ENCODE measurements at regions not wholly inside any gene's neighbourhood (a gene's known extent, or its start where the extent isn't known, plus 50 kb on each side); places are given as distances from the start of the nearest gene placed in this dataset.

- Mint-ChIP-seq H3K27ac (no peak overlapping the region), H3K4me3 (no peak overlapping the region), H3K9me3 (no peaks in the 10 kb centered on the region), H3K4me1 (peaks cover 3% of the 10 kb centered on the region), H3K27me3 (peaks cover 32% of the 10 kb centered on the region)
- DNase-seq (no peak), ATAC-seq (no peak)
These were observed 105.1 kb upstream of the RAPGEF2 start for GRCh38 chr4:158997660-158998349.

GRCh38 chr4:158998624-158999023 is 104.3 kb upstream of the RAPGEF2 start:
- DNase-seq (no peak), ATAC-seq (no peak)
- peaks cover 29% of the 10 kb centered on the region for H3K27me3 Mint-ChIP-seq
- H3K9me3 Mint-ChIP-seq: no peaks in the 10 kb centered on the region
- H3K4me3 Mint-ChIP-seq: no peak overlapping the region
- H3K4me1 Mint-ChIP-seq: peaks cover 11% of the 10 kb centered on the region
- H3K27ac Mint-ChIP-seq: peak overlapping the region in 1 of 2 donors; percentile 34

- no peak overlapping the region for H3K4me3 Mint-ChIP-seq
- ATAC-seq (no peak), DNase-seq (no peak)
- no peaks in the 10 kb centered on the region for H3K9me3 Mint-ChIP-seq
- no peak overlapping the region for H3K27ac Mint-ChIP-seq
- peaks cover 14% of the 10 kb centered on the region for H3K4me1 Mint-ChIP-seq
- H3K27me3 Mint-ChIP-seq: peaks cover 23% of the 10 kb centered on the region
These were observed 103.7 kb upstream of the RAPGEF2 start for GRCh38 chr4:158999166-158999682.

GRCh38 chr4:158999849-159000248 is 103.0 kb upstream of the RAPGEF2 start:
- H3K27ac Mint-ChIP-seq: no peak overlapping the region
- peaks cover 17% of the 10 kb centered on the region for H3K27me3 Mint-ChIP-seq
- no peak for DNase-seq
- H3K4me3 Mint-ChIP-seq: no peak overlapping the region
- H3K4me1 Mint-ChIP-seq: peaks cover 14% of the 10 kb centered on the region
- ATAC-seq: no peak
- H3K9me3 Mint-ChIP-seq: no peaks in the 10 kb centered on the region

GRCh38 chr4:159002950-159003349 is 99.9 kb upstream of the RAPGEF2 start:
- H3K4me3 Mint-ChIP-seq: peak overlapping the region in 1 of 2 donors; percentile 8
- no peak overlapping the region for H3K27ac Mint-ChIP-seq
- H3K4me1 Mint-ChIP-seq: peaks cover 14% of the 10 kb centered on the region
- peak; percentile 57 for ATAC-seq
- H3K27me3 Mint-ChIP-seq: peaks cover 25% of the 10 kb centered on the region
- H3K9me3 Mint-ChIP-seq: no peaks in the 10 kb centered on the region
- DNase-seq: no peak

- peak; percentile 26 for ATAC-seq
These were observed 99.2 kb upstream of the RAPGEF2 start for GRCh38 chr4:159003420-159004253.

GRCh38 chr4:159006202-159006601 is 96.7 kb upstream of the RAPGEF2 start:
- H3K4me3 Mint-ChIP-seq: no peak overlapping the region
- no peak for ATAC-seq
- peaks cover 16% of the 10 kb centered on the region for H3K27me3 Mint-ChIP-seq
- DNase-seq: no peak
- H3K9me3 Mint-ChIP-seq: no peaks in the 10 kb centered on the region
- no peak overlapping the region for H3K27ac Mint-ChIP-seq
- H3K4me1 Mint-ChIP-seq: peaks cover 14% of the 10 kb centered on the region

More at GRCh38 chr4:159003420-159004253, 99.2 kb upstream of the RAPGEF2 start:
- peaks cover 25% of the 10 kb centered on the region for H3K27me3 Mint-ChIP-seq
- no peak overlapping the region for H3K27ac Mint-ChIP-seq
- DNase-seq: no peak
- H3K4me1 Mint-ChIP-seq: peaks cover 14% of the 10 kb centered on the region
- no peak overlapping the region for H3K4me3 Mint-ChIP-seq
- H3K9me3 Mint-ChIP-seq: no peaks in the 10 kb centered on the region

GRCh38 chr4:159008671-159009070 is 94.2 kb upstream of the RAPGEF2 start:
- Mint-ChIP-seq H3K27me3 (peaks cover 8% of the 10 kb centered on the region), H3K4me3 (no peak overlapping the region), H3K4me1 (peaks cover 3% of the 10 kb centered on the region), H3K9me3 (no peaks in the 10 kb centered on the region), H3K27ac (no peak overlapping the region)
- ATAC-seq: no peak
- no peak for DNase-seq

GRCh38 chr4:159009521-159009920 is 93.4 kb upstream of the RAPGEF2 start:
- H3K27ac Mint-ChIP-seq: no peak overlapping the region
- H3K4me3 Mint-ChIP-seq: no peak overlapping the region
- no peak for DNase-seq
- ATAC-seq: no peak
- no peaks in the 10 kb centered on the region for H3K4me1 Mint-ChIP-seq
- H3K27me3 Mint-ChIP-seq: peaks cover 8% of the 10 kb centered on the region
- no peaks in the 10 kb centered on the region for H3K9me3 Mint-ChIP-seq

- DNase-seq: no peak
- no peak for ATAC-seq
- Mint-ChIP-seq H3K9me3 (no peaks in the 10 kb centered on the region), H3K4me1 (no peaks in the 10 kb centered on the region), H3K4me3 (no peak overlapping the region), H3K27me3 (peaks cover 8% of the 10 kb centered on the region), H3K27ac (no peak overlapping the region)
These were observed 92.8 kb upstream of the RAPGEF2 start for GRCh38 chr4:159010100-159010499.

GRCh38 chr4:159010563-159011260 is 92.2 kb upstream of the RAPGEF2 start:
- Mint-ChIP-seq H3K4me3 (no peak overlapping the region), H3K9me3 (no peaks in the 10 kb centered on the region), H3K4me1 (no peaks in the 10 kb centered on the region), H3K27ac (no peak overlapping the region), H3K27me3 (peaks cover 8% of the 10 kb centered on the region)
- DNase-seq (no peak), ATAC-seq (no peak)

GRCh38 chr4:159012381-159012780 is 90.5 kb upstream of the RAPGEF2 start:
- peaks cover 3% of the 10 kb centered on the region for H3K27me3 Mint-ChIP-seq
- H3K27ac Mint-ChIP-seq: no peak overlapping the region
- DNase-seq: no peak
- no peaks in the 10 kb centered on the region for H3K9me3 Mint-ChIP-seq
- no peak for ATAC-seq
- no peaks in the 10 kb centered on the region for H3K4me1 Mint-ChIP-seq
- no peak overlapping the region for H3K4me3 Mint-ChIP-seq

- DNase-seq: no peak
- H3K27ac Mint-ChIP-seq: no peak overlapping the region
- no peaks in the 10 kb centered on the region for H3K27me3 Mint-ChIP-seq
- no peaks in the 10 kb centered on the region for H3K4me1 Mint-ChIP-seq
- no peaks in the 10 kb centered on the region for H3K9me3 Mint-ChIP-seq
- no peak overlapping the region for H3K4me3 Mint-ChIP-seq
- ATAC-seq: no peak
These were observed 89.2 kb upstream of the RAPGEF2 start for GRCh38 chr4:159013692-159014091.

GRCh38 chr4:159014859-159015258 is 88.0 kb upstream of the RAPGEF2 start:
- DNase-seq: no peak
- no peaks in the 10 kb centered on the region for H3K27me3 Mint-ChIP-seq
- H3K4me3 Mint-ChIP-seq: no peak overlapping the region
- no peak overlapping the region for H3K27ac Mint-ChIP-seq
- no peaks in the 10 kb centered on the region for H3K4me1 Mint-ChIP-seq
- no peaks in the 10 kb centered on the region for H3K9me3 Mint-ChIP-seq
- ATAC-seq: no peak

GRCh38 chr4:159015841-159016240 is 87.0 kb upstream of the RAPGEF2 start:
- DNase-seq: no peak
- Mint-ChIP-seq H3K27me3 (no peaks in the 10 kb centered on the region), H3K9me3 (no peaks in the 10 kb centered on the region), H3K27ac (no peak overlapping the region), H3K4me3 (no peak overlapping the region), H3K4me1 (no peaks in the 10 kb centered on the region)
- no peak for ATAC-seq

GRCh38 chr4:159016593-159017024 is 86.3 kb upstream of the RAPGEF2 start:
- ATAC-seq: no peak
- H3K4me3 Mint-ChIP-seq: no peak overlapping the region
- no peaks in the 10 kb centered on the region for H3K9me3 Mint-ChIP-seq
- H3K4me1 Mint-ChIP-seq: no peaks in the 10 kb centered on the region
- H3K27ac Mint-ChIP-seq: no peak overlapping the region
- no peaks in the 10 kb centered on the region for H3K27me3 Mint-ChIP-seq
- no peak for DNase-seq
